ENCODE measurements at regions not wholly inside any gene's neighbourhood (a gene's known extent, or its start where the extent isn't known, plus 50 kb on each side); places are given as distances from the start of the nearest gene placed in this dataset.
A peak's percentile ranks its signal among the peaks of the same experiment; 100 is the strongest.

GRCh38 chr22:20646415-20646814 lies 127.5 kb upstream of the SERPIND1 start:
- TF ChIP-seq TAF1 (IDR thresholded peaks at IDR 0.05; ENCODE audit: borderline replicate concordance, insufficient read depth, low read length) (no peak), POLR2AphosphoS5 (IDR thresholded peaks at IDR 0.05; ENCODE audit: low read depth, low read length) (no peak), SIN3A (IDR thresholded peaks at IDR 0.05; ENCODE audit: borderline replicate concordance, insufficient read depth, low read length) (no peak), REST (IDR thresholded peaks at IDR 0.05; ENCODE audit: insufficient read depth in 1 of 2, low read depth in 2 of 2, low read length in 2 of 2) (0 out of 4 replicates have a peak, but pooled peaks of 1 of the 2 experiments have one; percentile 45), FOXP2 (optimal IDR thresholded peaks at IDR 0.05; ENCODE audit: borderline replicate concordance, extremely low read depth, extremely low read length, insufficient read depth) (no peak)

All from PFSK-1 (cell line).